ENCODE measurements at regions not wholly inside any gene's neighbourhood (a gene's known extent, or its start where the extent isn't known, plus 50 kb on each side); places are given as distances from the start of the nearest gene placed in this dataset.

DNA sequence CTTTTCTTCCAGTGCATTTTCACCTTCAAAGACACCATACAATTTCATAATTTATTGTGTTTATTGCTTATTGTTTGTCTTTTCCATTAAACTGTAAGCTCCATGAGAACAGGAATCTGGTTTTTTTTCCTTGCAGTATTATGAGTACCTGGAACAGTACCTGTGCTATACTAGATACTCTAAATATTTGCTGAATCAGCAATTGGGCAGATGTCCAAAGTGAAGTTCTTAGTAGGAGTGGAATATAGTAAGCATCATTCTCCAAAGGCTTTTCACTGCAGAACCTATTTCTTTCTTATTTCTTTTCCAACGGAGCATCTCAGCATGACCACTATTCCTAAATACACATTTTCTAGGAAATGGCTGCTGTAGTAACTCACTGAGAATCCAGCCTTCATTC lies 269.0 kb upstream of the CCL2 start:
- TF ChIP-seq, protein P1, sequence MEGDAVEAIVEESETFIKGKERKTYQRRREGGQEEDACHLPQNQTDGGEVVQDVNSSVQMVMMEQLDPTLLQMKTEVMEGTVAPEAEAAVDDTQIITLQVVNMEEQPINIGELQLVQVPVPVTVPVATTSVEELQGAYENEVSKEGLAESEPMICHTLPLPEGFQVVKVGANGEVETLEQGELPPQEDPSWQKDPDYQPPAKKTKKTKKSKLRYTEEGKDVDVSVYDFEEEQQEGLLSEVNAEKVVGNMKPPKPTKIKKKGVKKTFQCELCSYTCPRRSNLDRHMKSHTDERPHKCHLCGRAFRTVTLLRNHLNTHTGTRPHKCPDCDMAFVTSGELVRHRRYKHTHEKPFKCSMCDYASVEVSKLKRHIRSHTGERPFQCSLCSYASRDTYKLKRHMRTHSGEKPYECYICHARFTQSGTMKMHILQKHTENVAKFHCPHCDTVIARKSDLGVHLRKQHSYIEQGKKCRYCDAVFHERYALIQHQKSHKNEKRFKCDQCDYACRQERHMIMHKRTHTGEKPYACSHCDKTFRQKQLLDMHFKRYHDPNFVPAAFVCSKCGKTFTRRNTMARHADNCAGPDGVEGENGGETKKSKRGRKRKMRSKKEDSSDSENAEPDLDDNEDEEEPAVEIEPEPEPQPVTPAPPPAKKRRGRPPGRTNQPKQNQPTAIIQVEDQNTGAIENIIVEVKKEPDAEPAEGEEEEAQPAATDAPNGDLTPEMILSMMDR (conservative IDR thresholded peaks at IDR 0.05; ENCODE audit: low read depth, low read length): no peak
- no peak for TF ChIP-seq EZH2 (IDR thresholded peaks at IDR 0.05; ENCODE audit: borderline replicate concordance, low read depth, low read length, poor library complexity, severe bottlenecking)
